Middle frontal gyrus (tissue), 1 donor: ENCODE measurements at regions not wholly inside any gene's neighbourhood (a gene's known extent, or its start where the extent isn't known, plus 50 kb on each side); places are given as distances from the start of the nearest gene placed in this dataset.
"Not testable (repeated sequence)": the region's sequence is repeated elsewhere in the genome, so short reads cannot be mapped to it uniquely, and the experiment has no call there.

Experiments used
- DNase-seq: peaks from one replicate; pipeline ENCODE4 v3.0.0-alpha.2; 2015; ENCODE audit warnings: low spot score; ENCODE audit errors: extremely low spot score

DNA sequence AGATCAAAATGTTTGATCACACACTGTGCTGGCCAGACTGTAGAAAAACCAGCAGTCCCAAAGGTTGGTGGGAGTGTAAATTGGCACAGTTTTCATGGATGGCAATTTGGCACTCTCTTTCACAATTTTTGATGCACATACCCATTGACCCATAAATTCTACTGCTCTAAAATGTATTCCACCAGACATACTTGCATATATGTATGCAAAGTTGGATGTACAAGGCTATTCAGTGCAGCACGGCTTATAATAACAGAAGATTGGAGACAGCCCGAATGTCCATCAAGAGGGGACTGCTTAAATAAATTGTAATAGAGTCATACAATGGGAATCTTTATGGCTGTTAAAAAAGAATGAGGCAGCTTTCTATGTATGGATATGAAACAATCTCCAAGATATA, 101.7 kb upstream of the TOP1 start:
- no peak for DNase-seq

DNA sequence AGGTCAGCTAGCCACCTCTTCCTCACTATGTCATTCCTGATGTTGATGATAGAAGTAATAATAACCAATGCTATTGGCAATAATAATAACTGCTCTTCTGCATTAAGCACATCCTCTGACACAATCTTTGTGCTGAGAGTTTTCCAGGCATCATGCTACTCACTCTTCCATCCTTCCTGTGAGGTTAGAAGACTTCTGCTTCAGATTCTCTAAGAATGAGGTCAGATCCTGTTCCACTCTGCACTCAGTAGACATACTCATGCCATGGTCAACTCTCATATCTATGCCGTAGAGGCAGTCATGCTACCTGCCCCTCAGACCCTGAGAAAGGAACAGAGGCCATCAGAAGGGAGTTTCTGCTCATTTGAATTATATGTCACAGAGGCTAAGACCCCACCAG, 98.1 kb upstream of the TOP1 start:
- no peak for DNase-seq

DNA sequence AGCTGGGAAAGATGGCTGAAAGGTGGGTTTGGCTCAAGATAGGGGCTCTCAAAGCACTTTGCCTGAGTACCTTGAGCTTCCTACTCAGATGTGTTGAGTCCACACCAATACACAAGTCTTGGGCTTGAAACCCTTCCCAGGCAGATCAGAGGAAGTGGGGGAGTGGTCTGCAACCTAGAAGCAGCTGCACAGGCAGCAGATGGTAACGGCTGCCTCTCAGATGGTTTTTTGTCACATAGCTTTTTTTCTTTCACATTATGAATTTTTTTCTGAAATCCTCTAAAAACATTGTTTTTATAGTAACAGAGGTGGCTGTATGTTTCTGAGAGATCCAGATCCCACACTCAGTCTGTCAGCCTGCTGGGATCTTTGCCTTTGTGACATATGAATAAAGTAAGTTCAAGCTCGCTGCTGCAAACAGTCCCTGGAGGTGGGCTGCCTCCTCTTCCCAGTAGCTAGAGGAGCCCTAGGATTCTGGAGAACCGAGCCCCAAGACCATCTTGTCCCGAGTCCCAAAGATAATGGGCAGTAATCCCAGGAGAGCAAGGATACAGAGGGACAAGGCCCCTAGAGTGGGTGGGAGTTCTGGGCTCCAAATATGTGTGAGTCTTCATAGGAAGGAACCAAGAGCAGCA, 97.1 kb upstream of the TOP1 start:
- no peak for DNase-seq

DNA sequence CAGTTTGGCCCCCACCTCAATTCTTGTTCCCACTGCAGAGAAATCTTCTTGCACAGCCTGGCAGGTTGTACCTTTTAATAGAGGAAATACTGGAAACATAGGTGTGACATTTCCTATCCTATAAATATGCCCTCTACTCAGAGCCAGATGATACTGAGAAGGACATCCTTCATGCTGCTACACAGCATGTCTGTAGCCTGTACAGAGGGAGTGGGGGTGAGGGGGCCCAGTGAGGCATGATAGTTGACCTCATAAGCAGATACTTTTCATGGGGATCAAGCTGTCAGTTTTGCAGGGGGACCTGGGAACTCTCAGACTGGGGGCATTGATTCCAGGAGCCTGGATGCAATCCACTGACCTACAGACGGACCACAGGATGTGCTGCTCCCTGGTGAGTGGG, 96.2 kb upstream of the TOP1 start:
- DNase-seq: no peak

DNA sequence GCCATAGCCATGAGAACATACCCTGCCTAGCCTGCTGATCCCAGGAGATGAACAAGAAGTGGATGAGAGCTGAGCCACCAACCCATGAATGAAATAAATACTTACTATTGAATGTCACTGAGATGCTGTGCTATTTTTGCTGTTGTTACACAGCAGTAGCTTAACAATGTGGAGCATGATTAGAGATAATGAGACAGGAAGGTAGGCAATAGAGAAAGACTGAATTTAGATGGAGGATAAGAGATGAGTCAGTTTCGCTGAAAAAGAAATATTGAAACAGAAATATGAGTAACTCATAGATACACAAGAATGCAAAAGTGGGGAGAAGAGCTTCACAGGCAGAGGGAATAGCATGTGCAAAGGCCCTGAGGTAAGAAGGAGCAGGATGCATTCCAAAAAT, 94.9 kb upstream of the TOP1 start:
- DNase-seq: no peak

DNA sequence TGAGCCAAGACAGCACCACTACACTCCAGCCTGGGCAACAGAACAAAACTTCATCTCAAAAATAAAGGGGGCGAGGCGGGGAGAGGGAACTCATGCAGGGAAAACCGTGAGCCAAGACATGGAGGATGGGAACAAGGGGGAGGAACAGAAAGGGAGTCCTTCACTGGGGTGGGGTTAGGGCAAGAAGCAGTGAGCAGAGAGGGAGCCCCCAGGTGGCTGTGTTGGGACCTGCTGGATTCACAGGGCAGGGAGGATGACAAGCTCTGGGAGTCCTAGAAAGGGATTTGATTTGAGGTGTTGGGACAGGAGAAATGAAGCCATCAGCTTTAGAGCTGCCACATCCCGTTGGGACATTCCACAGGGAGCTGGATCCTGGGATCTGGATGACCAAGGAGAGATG, 90.6 kb upstream of the TOP1 start:
- no peak for DNase-seq

DNA sequence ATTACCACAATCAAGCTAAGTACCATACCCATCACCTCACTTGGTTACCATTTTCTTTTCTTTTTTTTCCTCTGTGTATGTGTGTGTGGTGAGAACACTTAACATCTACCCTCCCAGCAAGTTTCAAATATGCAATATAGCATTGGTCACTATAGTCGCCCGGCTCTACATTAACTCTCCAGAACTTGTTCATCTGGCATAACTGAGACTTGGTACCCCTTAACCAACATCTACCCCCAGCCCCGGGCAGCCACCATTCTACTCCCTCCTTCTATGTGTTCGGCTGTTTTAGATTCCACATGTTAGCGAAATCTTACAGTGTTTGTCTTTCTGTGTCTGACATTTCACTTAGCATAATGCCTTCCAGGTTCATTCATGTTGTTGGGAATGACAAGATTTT, 89.0 kb upstream of the TOP1 start:
- no peak for DNase-seq

DNA sequence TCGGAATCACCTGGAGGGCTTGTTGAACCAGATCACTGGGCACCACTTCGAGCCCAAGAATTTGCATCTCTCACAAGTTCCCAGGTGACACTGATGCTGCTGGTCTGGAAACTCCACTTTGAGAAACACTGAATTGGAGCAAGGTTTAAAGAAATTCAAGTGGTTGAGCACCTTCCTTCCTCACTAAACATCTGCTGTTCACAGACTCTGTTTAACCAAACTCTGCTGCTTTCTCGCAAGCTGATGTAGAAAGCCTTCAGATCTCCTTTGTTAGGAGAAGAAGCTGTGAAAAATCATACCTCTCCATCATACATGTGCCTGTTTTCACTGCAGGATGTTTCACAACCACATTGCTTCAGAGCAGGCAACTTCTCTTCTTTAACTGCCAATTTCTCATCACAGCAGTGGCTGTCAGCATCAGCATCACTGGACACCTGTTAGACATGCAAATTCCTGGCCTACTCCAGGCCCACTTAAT, 87.5 kb upstream of the TOP1 start:
- DNase-seq: no peak

DNA sequence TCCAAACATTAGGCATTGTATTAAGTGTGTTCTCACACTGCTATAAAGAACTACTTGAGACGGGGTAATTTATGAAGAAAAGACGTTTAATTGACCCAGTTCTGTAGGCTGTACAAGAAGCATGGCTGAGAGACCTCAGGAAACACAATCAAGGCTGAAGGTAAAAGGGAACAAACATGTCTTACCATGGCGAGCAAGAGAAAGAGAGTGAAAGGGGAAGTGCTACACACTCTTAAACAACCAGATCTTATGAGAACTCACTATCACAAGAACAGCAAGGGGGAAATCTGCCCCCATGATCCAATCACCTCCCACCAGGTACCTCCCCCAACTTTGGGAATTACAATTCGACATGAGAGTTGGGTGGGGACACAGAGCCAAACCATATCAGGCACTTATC, 86.6 kb upstream of the TOP1 start:
- no peak for DNase-seq

DNA sequence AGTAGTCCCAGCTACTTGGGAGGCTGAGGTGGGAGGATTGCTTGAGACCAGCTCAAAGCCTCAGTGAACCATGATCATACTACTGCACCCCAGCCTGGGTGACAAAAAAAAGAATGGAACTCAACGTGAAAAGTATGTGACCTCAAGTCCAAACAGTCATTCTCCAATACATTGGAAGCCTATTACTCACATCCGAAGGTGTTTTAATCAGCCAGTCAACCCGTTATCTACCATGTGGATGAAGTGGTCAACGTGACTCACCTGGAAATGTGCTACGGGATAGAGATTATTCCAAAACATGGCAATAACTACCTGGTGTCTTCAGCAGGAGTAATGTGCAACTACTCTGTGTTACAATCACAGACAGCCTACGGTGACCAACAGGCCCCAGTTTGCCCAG, 85.8 kb upstream of the TOP1 start:
- no peak for DNase-seq

DNA sequence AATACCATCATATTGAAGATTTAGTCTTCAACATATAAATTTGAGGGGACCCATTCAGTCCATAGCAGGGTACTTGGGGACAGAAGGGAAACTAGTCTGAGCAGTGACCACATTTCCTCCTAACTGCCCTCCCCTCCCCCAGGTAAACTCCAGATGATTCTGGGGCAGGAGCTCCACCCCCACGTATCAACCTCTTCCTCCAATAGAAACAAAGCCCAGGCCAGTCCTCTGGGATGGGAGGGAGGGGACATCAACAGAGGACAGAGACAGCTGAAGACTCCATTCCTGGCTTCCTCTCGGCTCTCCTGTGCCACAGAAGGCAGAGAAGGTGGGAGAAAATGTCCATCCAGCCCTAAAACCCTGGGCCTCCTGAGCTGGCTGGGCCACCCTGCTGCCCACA, 85.0 kb upstream of the TOP1 start:
- DNase-seq: no peak

DNA sequence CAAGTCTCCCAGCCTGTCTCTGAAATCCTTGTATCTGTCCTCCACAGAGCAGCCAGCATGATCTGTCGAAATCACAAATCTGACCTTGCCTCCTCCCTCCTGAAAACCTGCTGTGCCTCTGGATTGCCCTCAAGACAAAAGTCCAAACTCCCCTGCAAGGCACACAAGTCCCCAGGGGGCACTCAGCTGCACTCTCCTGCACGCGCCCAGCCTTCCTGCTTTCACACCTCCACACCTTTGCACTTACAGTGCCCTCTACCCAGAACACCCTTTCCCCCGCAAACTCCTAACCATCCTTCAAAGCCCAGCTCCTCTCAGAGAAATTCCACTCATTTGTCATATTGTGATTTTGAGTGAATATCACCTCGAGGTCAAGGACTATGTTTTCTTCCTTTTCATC, 83.4 kb upstream of the TOP1 start:
- no peak for DNase-seq

DNA sequence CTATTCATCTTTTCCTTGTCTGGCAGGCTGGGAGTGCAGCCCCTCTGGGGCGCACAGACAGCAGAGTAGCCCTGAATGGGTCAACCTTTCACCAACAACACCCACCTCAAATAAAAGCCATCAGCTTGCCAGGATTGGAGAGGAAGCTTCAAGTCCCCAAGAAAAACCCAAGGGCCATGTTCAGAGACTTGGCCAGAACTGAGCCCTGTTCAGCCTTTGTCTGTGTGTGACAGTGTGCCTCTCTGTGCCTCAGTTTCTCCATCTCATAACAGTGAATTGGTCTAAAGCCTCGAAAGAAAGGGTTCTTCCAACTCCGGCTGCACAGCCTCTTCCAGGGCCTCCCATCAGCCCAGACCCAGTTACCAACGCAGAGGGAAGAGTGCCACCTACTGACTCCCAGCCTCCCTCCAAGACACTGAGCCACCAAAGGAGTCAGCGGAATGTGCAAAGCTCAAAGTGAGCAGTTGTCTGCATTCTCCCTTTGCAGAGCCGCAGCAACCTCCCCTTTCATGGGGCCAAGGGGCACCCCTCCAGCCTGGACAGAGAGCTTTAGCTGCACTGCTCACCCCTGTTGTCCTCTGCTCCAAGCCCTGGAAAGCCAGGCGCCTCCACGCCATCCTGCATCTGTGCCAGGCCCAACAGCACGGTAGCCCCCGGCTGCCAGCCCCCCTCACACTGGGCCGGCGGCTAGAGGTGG, 82.7 kb upstream of the TOP1 start:
- peak; percentile 40 for DNase-seq

DNA sequence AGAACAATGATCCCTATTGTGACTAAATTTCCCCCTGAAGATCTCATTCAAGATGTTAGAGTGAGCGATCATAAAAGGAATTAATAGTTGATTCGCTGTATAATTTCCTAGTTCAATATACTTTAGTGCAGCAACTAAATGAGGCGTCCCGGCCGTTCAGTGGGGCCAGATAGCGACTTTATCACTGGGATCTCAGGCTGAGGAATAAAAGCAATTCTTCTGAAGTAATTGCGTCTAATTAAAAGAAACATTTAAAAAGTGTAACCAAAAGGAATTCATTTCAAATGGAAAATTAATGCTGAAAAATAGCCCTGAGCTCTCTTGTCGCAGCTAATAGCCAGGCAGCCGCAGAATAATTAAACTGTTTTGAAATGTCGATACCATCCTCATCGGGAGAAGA, 82.2 kb upstream of the TOP1 start:
- no peak for DNase-seq

DNA sequence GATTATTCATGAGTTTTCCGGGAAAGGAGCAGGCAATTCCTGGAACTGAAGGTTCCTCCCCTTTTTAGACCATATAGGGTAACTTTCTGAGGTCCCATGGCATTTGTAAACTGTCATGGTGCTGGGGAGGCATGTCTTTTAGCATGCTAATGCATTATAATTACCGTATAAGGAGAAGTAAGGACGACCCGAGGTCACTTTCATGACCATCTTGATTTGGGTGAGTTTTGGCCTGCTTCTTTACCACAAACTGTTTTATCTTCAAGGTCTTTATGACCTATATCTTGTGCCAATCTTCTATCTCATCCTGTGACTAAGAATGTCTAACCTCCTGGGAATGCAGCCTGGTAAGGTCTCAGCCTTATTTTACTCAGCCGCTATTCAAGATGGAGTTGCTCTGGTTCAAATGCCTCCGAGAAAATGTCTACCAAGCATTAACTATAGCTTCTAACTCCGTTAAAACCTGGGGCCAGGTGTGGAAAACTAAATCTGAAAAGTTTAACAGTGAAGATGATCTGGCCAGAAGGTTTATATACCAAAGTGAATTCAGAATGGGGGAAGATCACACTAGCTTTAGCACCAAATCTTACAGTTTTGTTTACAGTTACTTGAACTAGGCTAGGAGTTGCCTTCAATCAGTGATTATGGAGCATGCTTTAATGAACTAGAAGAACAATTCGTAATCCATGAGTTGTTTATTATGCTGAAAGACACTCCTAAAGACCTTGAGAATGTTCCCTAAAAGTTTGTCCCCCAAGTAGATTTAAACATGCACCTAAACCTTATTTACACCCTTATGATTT, 80.0 kb upstream of the TOP1 start:
- no peak for DNase-seq

DNA sequence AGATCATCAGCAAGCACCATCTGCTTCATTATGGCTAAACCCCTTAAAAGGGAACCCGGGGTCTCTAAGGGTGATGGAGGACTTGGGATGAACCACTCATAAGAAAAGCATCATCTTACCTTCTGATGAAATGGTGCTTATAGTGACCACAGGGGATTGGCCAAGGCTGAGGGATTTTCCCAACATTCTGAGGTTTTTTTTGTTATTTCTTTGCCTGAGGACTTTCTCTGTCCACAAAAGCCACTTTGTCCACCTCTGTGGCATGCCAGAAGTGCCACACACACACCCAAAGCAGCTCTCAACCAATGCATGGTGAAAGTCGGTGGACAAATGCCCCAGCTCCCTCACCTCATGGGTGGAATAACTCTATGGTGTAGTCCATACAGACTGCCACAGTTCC, 79.3 kb upstream of the TOP1 start:
- DNase-seq: no peak

DNA sequence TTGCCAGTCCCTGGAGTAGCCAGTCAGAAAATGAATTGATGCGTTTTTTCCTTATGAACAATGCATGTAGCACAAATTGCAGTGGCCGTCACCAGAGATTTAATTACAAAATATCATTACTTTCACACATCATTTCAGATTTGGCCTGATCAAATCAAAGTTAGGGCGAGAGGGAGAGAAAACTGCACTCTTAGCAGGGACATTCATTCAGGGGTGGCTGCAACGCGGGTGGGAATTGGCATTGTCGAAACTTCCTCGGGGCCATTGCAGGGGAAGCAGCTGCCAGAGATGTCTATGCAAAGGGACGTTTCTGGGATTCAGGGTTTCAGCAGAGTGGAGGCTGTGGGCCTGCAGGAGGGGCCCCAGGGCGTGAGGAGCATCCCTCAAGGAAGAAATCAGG, 76.5 kb upstream of the TOP1 start:
- no peak for DNase-seq

DNA sequence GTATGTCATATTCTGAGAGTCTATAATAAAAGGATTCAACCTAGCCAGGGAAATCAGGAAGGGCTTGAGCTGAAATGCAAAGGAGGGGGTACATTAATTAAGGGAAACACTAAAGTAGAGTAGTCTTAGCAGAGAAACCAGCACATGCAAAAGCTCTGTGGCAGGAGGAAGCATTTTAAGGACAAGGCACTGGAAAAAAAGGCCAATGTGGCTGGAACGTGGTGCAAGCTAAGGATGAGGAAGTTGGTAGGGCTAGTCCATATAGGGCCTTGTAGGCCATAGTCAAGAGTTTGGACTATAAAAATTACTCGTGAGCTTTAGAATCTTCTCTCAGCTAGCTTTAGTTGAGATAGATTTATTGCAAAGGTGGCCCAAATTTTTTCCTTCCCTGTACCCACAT, 75.2 kb upstream of the TOP1 start:
- DNase-seq: no peak

DNA sequence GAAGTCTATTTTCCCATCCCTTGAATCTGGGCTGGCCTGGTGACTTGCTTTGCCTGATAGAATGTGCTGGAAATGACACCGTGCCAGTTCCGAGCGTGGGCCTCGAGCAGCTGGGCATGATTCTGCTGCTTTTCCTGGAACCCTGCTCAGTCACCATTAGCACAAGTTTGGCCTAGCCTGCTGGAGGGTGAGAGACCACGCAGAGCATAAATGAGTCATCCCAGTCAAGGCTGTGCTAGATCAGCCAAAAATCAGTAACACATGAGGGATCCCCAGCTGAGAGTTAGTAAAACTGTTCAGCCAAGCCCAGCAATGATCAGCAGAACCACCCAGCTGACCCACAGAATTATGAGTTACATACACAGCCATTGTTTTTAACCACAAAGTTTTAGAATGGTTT, 74.8 kb upstream of the TOP1 start:
- DNase-seq: no peak

DNA sequence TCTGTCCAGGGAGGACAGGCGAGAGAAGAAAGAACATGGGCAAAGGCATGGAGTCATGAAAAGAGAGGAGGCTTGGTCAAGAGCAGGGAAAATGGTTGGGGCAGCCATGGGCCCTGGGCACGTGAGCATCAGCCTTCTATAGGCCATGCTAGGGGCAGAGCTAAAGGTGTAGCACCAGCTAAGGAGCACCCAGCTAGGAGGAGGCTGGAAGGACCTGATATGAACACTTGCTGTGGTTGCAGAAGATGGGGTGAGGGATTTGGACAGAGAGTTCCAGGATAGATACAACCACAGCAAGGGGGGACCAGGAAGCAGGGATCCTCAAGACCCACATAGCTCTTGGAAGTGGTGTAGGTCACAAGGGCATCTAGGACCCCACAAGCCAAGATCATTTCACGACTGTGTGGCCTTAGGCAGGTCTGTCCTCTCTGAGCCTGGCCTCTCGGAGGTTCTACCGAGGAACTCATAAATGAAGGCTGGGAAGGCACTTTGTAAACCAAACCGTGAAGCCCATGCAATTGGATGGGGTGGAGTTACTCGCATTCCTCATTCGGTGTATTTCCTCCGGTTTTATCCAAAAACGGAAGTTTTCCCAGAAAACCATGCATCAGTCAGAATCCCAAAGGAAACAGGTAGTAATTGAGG, 74.0 kb upstream of the TOP1 start:
- DNase-seq: no peak

DNA sequence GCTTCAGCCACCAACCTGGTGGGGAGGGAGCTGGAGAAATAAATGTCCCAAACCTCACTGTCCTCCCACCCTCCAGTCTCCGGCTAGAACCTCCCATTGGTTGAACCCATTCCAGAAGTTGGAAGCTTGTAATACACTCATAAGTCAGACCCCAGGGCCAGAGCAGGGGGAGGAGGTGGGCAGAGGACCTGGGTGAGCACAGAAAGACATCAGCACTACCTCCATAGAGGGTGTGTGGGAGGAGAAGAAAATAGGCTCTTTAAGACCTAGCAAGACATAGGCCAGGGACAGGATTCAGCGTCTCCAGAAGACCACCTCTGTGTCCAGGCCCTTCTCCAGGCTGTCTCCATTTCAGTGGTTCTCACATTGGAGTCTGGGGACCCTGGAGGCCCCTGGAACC, 73.3 kb upstream of the TOP1 start:
- DNase-seq: no peak

DNA sequence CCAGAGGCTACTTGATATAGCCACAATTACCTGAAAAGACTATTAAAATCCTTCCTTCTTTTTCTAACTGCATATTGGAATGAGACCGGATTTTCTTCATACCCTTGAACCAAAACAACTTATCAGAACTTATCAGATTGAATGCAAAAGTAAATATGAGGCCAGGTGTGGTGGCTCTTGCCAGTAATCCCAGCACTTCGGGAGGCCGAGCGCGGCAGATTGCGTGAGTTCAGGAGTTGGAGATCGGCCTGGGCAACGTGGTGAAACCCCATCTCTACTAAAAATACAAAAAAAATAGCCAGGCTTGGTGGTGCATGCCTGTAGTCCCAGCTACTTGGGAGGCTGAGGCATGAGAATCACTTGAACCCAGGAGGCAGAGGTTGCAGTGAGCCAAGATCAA, 72.8 kb upstream of the TOP1 start:
- not testable (repeated sequence) for DNase-seq
